BJ (cell line): ENCODE measurements at regions not wholly inside any gene's neighbourhood (a gene's known extent, or its start where the extent isn't known, plus 50 kb on each side); places are given as distances from the start of the nearest gene placed in this dataset.
"Not testable (repeated sequence)": the region's sequence is repeated elsewhere in the genome, so short reads cannot be mapped to it uniquely, and the experiment has no call there.

Experiments
- CTCF ChIA-PET: fragments of 350-600 bp; formaldehyde crosslinking; extraction: SDS; loops from one replicate; lab custom pipeline; 2021; ENCODE audit warnings: antibody characterized with exemption, inconsistent platforms; lab: Yijun Ruan, JAX
- POLR2A ChIA-PET: fragments of 300-600 bp; sonication (Branson Sonifier 250); formaldehyde crosslinking; extraction: SDS; loops from one replicate; lab custom pipeline; 2021; ENCODE audit warnings: antibody characterized with exemption; lab: Charles Lee
- DNase-seq: peaks from one replicate; pipeline ENCODE4 v3.0.0-alpha.2; 2011; ENCODE audit warnings: low read depth
- H3K27me3 ChIP-seq: 2 replicates; pipeline ENCODE4 v1.6.0; 2011; ENCODE audit warnings: low read length; ENCODE audit not compliant: control insufficient read depth, insufficient read depth
- H3K36me3 ChIP-seq: 2 replicates; pipeline ENCODE4 v1.5.1; 2011; ENCODE audit warnings: low read length; ENCODE audit not compliant: control insufficient read depth, insufficient read depth
- H3K4me3 ChIP-seq: 2 replicates; pipeline ENCODE4 v1.5.1; 2011; ENCODE audit warnings: low read depth, mild to moderate bottlenecking, control low read depth, low read length
- CTCF ChIP-seq: IDR thresholded peaks from 2 replicates; pipeline ENCODE4 v1.5.1; 2011; ENCODE audit warnings: low read depth, mild to moderate bottlenecking, control low read depth, inconsistent platforms, low read length, moderate library complexity; ENCODE audit not compliant: insufficient read depth

GRCh38 chr2:53509831-53510388, 257.7 kb upstream of the CHAC2 start:
- Histone ChIP-seq H3K4me3 (no peak overlapping the region), H3K27me3 (no peaks in the 10 kb centered on the region), H3K36me3 (no peaks in the 10 kb centered on the region)
- DNase-seq: no peak
- ChIA-PET POLR2A (no interaction called here), CTCF (no interaction called here)
- no peak for TF ChIP-seq CTCF

- Histone ChIP-seq H3K4me3 (no peak overlapping the region), H3K36me3 (no peaks in the 10 kb centered on the region), H3K27me3 (no peaks in the 10 kb centered on the region)
- ChIA-PET CTCF (no interaction called here), POLR2A (no interaction called here)
- no peak for TF ChIP-seq CTCF
- no peak for DNase-seq
These were observed 258.9 kb upstream of the CHAC2 start for GRCh38 chr2:53508667-53509066.

- H3K4me3 ChIP-seq, CTCF ChIA-PET, POLR2A ChIA-PET, H3K36me3 ChIP-seq, H3K27me3 ChIP-seq, DNase-seq: not testable (repeated sequence)
These were observed 260.5 kb upstream of the CHAC2 start for GRCh38 chr2:53507070-53507469.

GRCh38 chr2:53505826-53506225, 261.8 kb upstream of the CHAC2 start:
- DNase-seq: no peak
- ChIA-PET CTCF (no interaction called here), POLR2A (no interaction called here)
- H3K27me3 ChIP-seq: no peaks in the 10 kb centered on the region
- no peak for TF ChIP-seq CTCF
- H3K36me3 ChIP-seq: no peaks in the 10 kb centered on the region
- H3K4me3 ChIP-seq: no peak overlapping the region

GRCh38 chr2:53504507-53504906, 263.1 kb upstream of the CHAC2 start:
- POLR2A ChIA-PET: no interaction called here
- CTCF ChIA-PET: no interaction called here
- no peak overlapping the region for H3K4me3 ChIP-seq
- no peaks in the 10 kb centered on the region for H3K27me3 ChIP-seq
- TF ChIP-seq CTCF: no peak
- no peaks in the 10 kb centered on the region for H3K36me3 ChIP-seq
- DNase-seq: no peak

- CTCF ChIA-PET: no interaction called here
These were observed 267.4 kb upstream of the CHAC2 start for GRCh38 chr2:53500181-53500580.

More at GRCh38 chr2:53500181-53500580, 267.4 kb upstream of the CHAC2 start:
- POLR2A ChIA-PET: no interaction called here
- Histone ChIP-seq H3K4me3 (no peak overlapping the region), H3K27me3 (no peaks in the 10 kb centered on the region; the same call in 1 of the 2 replicates), H3K36me3 (no peaks in the 10 kb centered on the region)
- DNase-seq: no peak
- no peak for TF ChIP-seq CTCF
